GM23338 (cell line): ENCODE measurements at regions not wholly inside any gene's neighbourhood (a gene's known extent, or its start where the extent isn't known, plus 50 kb on each side); places are given as distances from the start of the nearest gene placed in this dataset.

Experiments
- ATAC-seq: fragments of 200-7000 bp; cut with Tn5 transposase; 3 replicates; pipeline ENCODE4 v1.9.1; 2020
- DNase-seq: peaks from one replicate; pipeline ENCODE4 v3.0.0-alpha.2; 2015; ENCODE audit warnings: low spot score
- H2AFZ ChIP-seq: fragments of 200-600 bp; sonication (generic); 2 replicates; pipeline ENCODE4 v1.8.0; 2016; ENCODE audit warnings: antibody characterized with exemption, mild to moderate bottlenecking, moderate library complexity
- H3F3A ChIP-seq: fragments of 200-600 bp; sonication (generic); replicated peaks from 2 replicates; pipeline ENCODE4 v1.8.0; 2017; ENCODE audit warnings: antibody characterized with exemption, mixed run types, low read depth
- H3K27ac ChIP-seq: fragments of 200-600 bp; sonication (generic); 2 replicates; pipeline ENCODE4 v1.6.1; 2016; ENCODE audit warnings: low read depth
- H3K27me3 ChIP-seq: fragments of 200-600 bp; sonication (generic); 2 replicates; pipeline ENCODE4 v1.8.0; 2016; ENCODE audit warnings: mild to moderate bottlenecking, mixed run types, moderate library complexity; ENCODE audit not compliant: insufficient read depth
- H3K36me3 ChIP-seq: fragments of 200-600 bp; sonication (generic); 2 replicates; pipeline ENCODE4 v1.8.0; 2016; ENCODE audit warnings: mild to moderate bottlenecking; ENCODE audit not compliant: insufficient read depth
- H3K4me1 ChIP-seq: fragments of 200-600 bp; sonication (generic); 2 replicates; pipeline ENCODE4 v1.8.0; 2016; ENCODE audit warnings: mild to moderate bottlenecking, moderate library complexity; ENCODE audit not compliant: insufficient read depth
- H3K4me2 ChIP-seq: fragments of 200-600 bp; sonication (generic); 2 replicates; pipeline ENCODE4 v1.7.1; 2017; ENCODE audit warnings: mixed run types
- H3K4me3 ChIP-seq: fragments of 200-600 bp; sonication (generic); 2 replicates; pipeline ENCODE4 v1.6.1; 2016; ENCODE audit warnings: mixed run types
- H3K79me2 ChIP-seq: fragments of 200-600 bp; sonication (generic); replicated peaks from 2 replicates; pipeline ENCODE4 v1.8.0; 2017; ENCODE audit warnings: mild to moderate bottlenecking; ENCODE audit not compliant: insufficient read depth
- H3K9me2 ChIP-seq: fragments of 200-600 bp; sonication (generic); 2 replicates; pipeline ENCODE4 v1.8.0; 2017; ENCODE audit not compliant: insufficient read depth
- H4K20me1 ChIP-seq: fragments of 200-600 bp; sonication (generic); replicated peaks from 2 replicates; pipeline ENCODE4 v1.8.0; 2017; ENCODE audit warnings: mild to moderate bottlenecking; ENCODE audit not compliant: insufficient read depth
- H3K27ac Mint-ChIP-seq: 2 replicates; pipeline ENCODE4 v1.8.0; 2020; ENCODE audit warnings: inconsistent platforms, mild to moderate bottlenecking, moderate library complexity, mixed read lengths
- H3K27me3 Mint-ChIP-seq: 3 replicates; pipeline ENCODE4 v1.8.0; 2022; ENCODE audit warnings: low read depth, mild to moderate bottlenecking, moderate library complexity, mixed read lengths, inconsistent platforms; ENCODE audit not compliant: insufficient read depth, poor library complexity
- H3K36me3 Mint-ChIP-seq: 3 replicates; pipeline ENCODE4 v1.8.0; 2021; ENCODE audit warnings: low read depth, mild to moderate bottlenecking, inconsistent platforms, moderate library complexity, mixed read lengths
- H3K4me1 Mint-ChIP-seq: 3 replicates; pipeline ENCODE4 v1.8.0; 2020; ENCODE audit warnings: mild to moderate bottlenecking, inconsistent platforms, mixed read lengths
- H3K4me3 Mint-ChIP-seq: 3 replicates; pipeline ENCODE4 v1.8.0; 2021; ENCODE audit warnings: moderate library complexity, mild to moderate bottlenecking, inconsistent platforms, mixed read lengths
- H3K9me3 Mint-ChIP-seq: 3 replicates; pipeline ENCODE4 v1.8.0; 2020; ENCODE audit warnings: moderate library complexity, mild to moderate bottlenecking, inconsistent platforms, mixed read lengths
- CREB1 ChIP-seq: fragments of 250-450 bp; sonication (Bioruptor Pico); IDR thresholded peaks from 2 replicates; pipeline ENCODE4 v1.5.0; 2020; ENCODE audit warnings: low read depth, mild to moderate bottlenecking, moderate library complexity
- EZH2 ChIP-seq: fragments of 200-600 bp; sonication (generic); IDR thresholded peaks from one replicate; pipeline ENCODE4 v1.8.0; 2017; ENCODE audit warnings: antibody characterized with exemption, mild to moderate bottlenecking, low read depth; ENCODE audit not compliant: unreplicated experiment
- EZH2phosphoT487 ChIP-seq: fragments of 200-600 bp; sonication (generic); IDR thresholded peaks from one replicate; pipeline ENCODE4 v1.8.1; 2018; ENCODE audit warnings: antibody characterized with exemption; ENCODE audit not compliant: unreplicated experiment
- JUNB ChIP-seq: IDR thresholded peaks from one replicate; pipeline ENCODE4 v1.6.1; 2016; ENCODE audit warnings: antibody characterized with exemption; ENCODE audit not compliant: unreplicated experiment
- NANOG ChIP-seq: IDR thresholded peaks from 2 replicates; pipeline ENCODE4 v1.6.1; 2016; ENCODE audit warnings: antibody characterized with exemption, borderline replicate concordance
- POLR2AphosphoS5 ChIP-seq: IDR thresholded peaks from 2 replicates; pipeline ENCODE4 v1.6.1; 2016; ENCODE audit warnings: antibody characterized with exemption, low read depth
- STAT1 ChIP-seq: IDR thresholded peaks from one replicate; pipeline ENCODE4 v1.6.1; 2016; ENCODE audit warnings: antibody characterized with exemption; ENCODE audit not compliant: unreplicated experiment
- ZNF114 ChIP-seq: fragments of 250-450 bp; sonication (Bioruptor Pico); IDR thresholded peaks from 2 replicates; pipeline ENCODE4 v1.5.0; 2020; ENCODE audit warnings: mild to moderate bottlenecking, moderate library complexity
- ZNF331 ChIP-seq: fragments of 250-450 bp; sonication (Bioruptor Pico); IDR thresholded peaks from 2 replicates; pipeline ENCODE4 v1.5.0; 2020; ENCODE audit warnings: low read depth, mild to moderate bottlenecking, moderate library complexity
- TF ChIP-seq, protein P1 (sequence below): IDR thresholded peaks from 2 replicates; pipeline ENCODE4 v1.6.1; 2016; ENCODE audit warnings: antibody characterized with exemption
- TF ChIP-seq, protein P2 (sequence below): fragments of 250-450 bp; sonication (Bioruptor Pico); IDR thresholded peaks from 2 replicates; pipeline ENCODE4 v1.5.0; 2020; ENCODE audit warnings: mild to moderate bottlenecking, moderate library complexity
- TF ChIP-seq, protein P3 (sequence below): IDR thresholded peaks from one replicate; pipeline ENCODE4 v1.6.1; 2018; ENCODE audit warnings: antibody characterized with exemption; ENCODE audit not compliant: unreplicated experiment
- TF ChIP-seq, protein P4 (sequence below), 2 experiments: fragments of 200-600 bp in 1 of 2; sonication (generic) in 1 of 2; conservative IDR thresholded peaks; 2 replicates each; pipeline versions ENCODE4 v1.5.1 to v1.6.1; 2016 to 2017; ENCODE audit warnings: antibody characterized with exemption in 2 of 2, low read depth in 2 of 2, mild to moderate bottlenecking in 2 of 2, moderate library complexity in 1 of 2

DNA sequence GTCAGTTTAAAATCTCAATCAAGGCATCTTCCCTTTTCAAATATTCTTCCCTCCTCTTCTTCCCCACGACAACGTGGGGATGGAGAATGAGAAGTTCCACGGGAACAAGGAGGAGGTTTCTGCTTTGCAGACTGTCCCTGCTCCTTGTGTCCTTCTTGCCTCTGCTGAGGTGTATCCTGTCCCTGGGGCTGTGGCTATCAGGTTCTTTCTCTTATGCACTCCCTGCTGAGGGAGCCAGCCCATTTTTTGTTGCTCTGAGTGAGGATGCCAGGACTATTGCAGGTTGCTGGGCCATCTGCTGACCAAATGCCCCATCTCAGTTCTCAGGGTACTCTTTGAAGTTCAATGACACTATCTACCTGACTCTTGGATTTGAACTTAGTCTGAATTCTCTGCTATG, 533.6 kb downstream of the RNF144B start:
- Histone ChIP-seq H3K36me3 (no peaks in the 10 kb centered on the region), H3K9me2 (no peaks in the 10 kb centered on the region), H3K4me1 (peaks cover 4% of the 10 kb centered on the region; the same call in 1 of the 2 replicates), H3F3A (no peaks in the 10 kb centered on the region), H3K79me2 (no peaks in the 10 kb centered on the region), H4K20me1 (no peaks in the 10 kb centered on the region), H3K27me3 (no peaks in the 10 kb centered on the region), H3K27ac (no peak overlapping the region), H2AFZ (peak overlapping the region; percentile 30), H3K4me3 (no peak overlapping the region), H3K4me2 (no peak overlapping the region)
- Mint-ChIP-seq H3K9me3 (no peaks in the 10 kb centered on the region), H3K27me3 (no peaks in the 10 kb centered on the region), H3K4me3 (no peak overlapping the region), H3K36me3 (no peaks in the 10 kb centered on the region), H3K4me1 (peaks cover 14% of the 10 kb centered on the region), H3K27ac (no peak overlapping the region)
- DNase-seq (no peak), ATAC-seq (peak; percentile 48)
- TF ChIP-seq STAT1 (no peak), ZNF114 (no peak), EZH2 (no peak), EZH2phosphoT487 (no peak), POLR2AphosphoS5 (no peak), JUNB (no peak), ZNF331 (CRISPR knock-in tag) (no peak), CREB1 (CRISPR knock-in tag) (no peak), NANOG (no peak)
- TF ChIP-seq, protein P1, sequence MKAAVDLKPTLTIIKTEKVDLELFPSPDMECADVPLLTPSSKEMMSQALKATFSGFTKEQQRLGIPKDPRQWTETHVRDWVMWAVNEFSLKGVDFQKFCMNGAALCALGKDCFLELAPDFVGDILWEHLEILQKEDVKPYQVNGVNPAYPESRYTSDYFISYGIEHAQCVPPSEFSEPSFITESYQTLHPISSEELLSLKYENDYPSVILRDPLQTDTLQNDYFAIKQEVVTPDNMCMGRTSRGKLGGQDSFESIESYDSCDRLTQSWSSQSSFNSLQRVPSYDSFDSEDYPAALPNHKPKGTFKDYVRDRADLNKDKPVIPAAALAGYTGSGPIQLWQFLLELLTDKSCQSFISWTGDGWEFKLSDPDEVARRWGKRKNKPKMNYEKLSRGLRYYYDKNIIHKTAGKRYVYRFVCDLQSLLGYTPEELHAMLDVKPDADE: no peak
- TF ChIP-seq, protein P2, sequence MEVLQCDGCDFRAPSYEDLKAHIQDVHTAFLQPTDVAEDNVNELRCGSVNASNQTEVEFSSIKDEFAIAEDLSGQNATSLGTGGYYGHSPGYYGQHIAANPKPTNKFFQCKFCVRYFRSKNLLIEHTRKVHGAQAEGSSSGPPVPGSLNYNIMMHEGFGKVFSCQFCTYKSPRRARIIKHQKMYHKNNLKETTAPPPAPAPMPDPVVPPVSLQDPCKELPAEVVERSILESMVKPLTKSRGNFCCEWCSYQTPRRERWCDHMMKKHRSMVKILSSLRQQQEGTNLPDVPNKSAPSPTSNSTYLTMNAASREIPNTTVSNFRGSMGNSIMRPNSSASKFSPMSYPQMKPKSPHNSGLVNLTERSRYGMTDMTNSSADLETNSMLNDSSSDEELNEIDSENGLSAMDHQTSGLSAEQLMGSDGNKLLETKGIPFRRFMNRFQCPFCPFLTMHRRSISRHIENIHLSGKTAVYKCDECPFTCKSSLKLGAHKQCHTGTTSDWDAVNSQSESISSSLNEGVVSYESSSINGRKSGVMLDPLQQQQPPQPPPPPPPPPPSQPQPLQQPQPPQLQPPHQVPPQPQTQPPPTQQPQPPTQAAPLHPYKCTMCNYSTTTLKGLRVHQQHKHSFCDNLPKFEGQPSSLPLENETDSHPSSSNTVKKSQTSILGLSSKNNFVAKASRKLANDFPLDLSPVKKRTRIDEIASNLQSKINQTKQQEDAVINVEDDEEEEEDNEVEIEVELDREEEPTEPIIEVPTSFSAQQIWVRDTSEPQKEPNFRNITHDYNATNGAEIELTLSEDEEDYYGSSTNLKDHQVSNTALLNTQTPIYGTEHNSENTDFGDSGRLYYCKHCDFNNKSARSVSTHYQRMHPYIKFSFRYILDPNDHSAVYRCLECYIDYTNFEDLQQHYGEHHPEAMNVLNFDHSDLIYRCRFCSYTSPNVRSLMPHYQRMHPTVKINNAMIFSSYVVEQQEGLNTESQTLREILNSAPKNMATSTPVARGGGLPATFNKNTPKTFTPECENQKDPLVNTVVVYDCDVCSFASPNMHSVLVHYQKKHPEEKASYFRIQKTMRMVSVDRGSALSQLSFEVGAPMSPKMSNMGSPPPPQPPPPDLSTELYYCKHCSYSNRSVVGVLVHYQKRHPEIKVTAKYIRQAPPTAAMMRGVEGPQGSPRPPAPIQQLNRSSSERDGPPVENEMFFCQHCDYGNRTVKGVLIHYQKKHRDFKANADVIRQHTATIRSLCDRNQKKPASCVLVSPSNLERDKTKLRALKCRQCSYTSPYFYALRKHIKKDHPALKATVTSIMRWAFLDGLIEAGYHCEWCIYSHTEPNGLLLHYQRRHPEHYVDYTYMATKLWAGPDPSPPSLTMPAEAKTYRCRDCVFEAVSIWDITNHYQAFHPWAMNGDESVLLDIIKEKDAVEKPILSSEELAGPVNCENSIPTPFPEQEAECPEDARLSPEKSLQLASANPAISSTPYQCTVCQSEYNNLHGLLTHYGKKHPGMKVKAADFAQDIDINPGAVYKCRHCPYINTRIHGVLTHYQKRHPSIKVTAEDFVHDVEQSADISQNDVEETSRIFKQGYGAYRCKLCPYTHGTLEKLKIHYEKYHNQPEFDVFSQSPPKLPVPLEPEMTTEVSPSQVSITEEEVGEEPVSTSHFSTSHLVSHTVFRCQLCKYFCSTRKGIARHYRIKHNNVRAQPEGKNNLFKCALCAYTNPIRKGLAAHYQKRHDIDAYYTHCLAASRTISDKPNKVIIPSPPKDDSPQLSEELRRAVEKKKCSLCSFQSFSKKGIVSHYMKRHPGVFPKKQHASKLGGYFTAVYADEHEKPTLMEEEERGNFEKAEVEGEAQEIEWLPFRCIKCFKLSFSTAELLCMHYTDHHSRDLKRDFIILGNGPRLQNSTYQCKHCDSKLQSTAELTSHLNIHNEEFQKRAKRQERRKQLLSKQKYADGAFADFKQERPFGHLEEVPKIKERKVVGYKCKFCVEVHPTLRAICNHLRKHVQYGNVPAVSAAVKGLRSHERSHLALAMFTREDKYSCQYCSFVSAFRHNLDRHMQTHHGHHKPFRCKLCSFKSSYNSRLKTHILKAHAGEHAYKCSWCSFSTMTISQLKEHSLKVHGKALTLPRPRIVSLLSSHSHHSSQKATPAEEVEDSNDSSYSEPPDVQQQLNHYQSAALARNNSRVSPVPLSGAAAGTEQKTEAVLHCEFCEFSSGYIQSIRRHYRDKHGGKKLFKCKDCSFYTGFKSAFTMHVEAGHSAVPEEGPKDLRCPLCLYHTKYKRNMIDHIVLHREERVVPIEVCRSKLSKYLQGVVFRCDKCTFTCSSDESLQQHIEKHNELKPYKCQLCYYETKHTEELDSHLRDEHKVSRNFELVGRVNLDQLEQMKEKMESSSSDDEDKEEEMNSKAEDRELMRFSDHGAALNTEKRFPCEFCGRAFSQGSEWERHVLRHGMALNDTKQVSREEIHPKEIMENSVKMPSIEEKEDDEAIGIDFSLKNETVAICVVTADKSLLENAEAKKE (CRISPR knock-in tag): no peak
- TF ChIP-seq, protein P3, sequence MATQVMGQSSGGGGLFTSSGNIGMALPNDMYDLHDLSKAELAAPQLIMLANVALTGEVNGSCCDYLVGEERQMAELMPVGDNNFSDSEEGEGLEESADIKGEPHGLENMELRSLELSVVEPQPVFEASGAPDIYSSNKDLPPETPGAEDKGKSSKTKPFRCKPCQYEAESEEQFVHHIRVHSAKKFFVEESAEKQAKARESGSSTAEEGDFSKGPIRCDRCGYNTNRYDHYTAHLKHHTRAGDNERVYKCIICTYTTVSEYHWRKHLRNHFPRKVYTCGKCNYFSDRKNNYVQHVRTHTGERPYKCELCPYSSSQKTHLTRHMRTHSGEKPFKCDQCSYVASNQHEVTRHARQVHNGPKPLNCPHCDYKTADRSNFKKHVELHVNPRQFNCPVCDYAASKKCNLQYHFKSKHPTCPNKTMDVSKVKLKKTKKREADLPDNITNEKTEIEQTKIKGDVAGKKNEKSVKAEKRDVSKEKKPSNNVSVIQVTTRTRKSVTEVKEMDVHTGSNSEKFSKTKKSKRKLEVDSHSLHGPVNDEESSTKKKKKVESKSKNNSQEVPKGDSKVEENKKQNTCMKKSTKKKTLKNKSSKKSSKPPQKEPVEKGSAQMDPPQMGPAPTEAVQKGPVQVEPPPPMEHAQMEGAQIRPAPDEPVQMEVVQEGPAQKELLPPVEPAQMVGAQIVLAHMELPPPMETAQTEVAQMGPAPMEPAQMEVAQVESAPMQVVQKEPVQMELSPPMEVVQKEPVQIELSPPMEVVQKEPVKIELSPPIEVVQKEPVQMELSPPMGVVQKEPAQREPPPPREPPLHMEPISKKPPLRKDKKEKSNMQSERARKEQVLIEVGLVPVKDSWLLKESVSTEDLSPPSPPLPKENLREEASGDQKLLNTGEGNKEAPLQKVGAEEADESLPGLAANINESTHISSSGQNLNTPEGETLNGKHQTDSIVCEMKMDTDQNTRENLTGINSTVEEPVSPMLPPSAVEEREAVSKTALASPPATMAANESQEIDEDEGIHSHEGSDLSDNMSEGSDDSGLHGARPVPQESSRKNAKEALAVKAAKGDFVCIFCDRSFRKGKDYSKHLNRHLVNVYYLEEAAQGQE: no peak
- TF ChIP-seq, protein P4, sequence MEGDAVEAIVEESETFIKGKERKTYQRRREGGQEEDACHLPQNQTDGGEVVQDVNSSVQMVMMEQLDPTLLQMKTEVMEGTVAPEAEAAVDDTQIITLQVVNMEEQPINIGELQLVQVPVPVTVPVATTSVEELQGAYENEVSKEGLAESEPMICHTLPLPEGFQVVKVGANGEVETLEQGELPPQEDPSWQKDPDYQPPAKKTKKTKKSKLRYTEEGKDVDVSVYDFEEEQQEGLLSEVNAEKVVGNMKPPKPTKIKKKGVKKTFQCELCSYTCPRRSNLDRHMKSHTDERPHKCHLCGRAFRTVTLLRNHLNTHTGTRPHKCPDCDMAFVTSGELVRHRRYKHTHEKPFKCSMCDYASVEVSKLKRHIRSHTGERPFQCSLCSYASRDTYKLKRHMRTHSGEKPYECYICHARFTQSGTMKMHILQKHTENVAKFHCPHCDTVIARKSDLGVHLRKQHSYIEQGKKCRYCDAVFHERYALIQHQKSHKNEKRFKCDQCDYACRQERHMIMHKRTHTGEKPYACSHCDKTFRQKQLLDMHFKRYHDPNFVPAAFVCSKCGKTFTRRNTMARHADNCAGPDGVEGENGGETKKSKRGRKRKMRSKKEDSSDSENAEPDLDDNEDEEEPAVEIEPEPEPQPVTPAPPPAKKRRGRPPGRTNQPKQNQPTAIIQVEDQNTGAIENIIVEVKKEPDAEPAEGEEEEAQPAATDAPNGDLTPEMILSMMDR (conservative IDR thresholded peaks at IDR 0.05; ENCODE audit: low read depth in 2 of 2): no peak
